NCI-H2227 (cell line): ENCODE measurements at regions not wholly inside any gene's neighbourhood (a gene's known extent, or its start where the extent isn't known, plus 50 kb on each side); places are given as distances from the start of the nearest gene placed in this dataset.

Experiments
- DNase-seq: peaks from one replicate; lab custom pipeline; 2025; ENCODE audit not compliant: unreplicated experiment; lab: John Stamatoyannopoulos, UW

DNA sequence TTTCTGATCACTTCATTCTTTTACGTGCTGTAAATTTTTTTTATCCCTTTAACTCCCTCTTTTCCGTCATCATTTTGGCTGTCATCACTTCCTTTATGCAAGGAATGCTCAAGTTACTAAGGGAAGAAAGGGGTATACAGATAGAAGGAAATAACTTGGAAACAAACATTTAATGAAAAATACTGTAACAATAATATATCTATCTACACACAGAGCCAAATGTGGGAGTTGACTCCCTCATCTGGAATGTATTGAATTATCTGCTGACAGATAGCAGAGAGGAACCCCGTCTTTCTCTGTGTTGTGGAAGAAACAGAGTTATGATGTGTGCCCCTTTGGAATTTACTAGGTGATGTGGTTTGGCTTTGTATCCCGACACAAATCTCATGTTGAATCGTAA, 182.5 kb upstream of the NXPH2 start:
- no peak for DNase-seq

DNA sequence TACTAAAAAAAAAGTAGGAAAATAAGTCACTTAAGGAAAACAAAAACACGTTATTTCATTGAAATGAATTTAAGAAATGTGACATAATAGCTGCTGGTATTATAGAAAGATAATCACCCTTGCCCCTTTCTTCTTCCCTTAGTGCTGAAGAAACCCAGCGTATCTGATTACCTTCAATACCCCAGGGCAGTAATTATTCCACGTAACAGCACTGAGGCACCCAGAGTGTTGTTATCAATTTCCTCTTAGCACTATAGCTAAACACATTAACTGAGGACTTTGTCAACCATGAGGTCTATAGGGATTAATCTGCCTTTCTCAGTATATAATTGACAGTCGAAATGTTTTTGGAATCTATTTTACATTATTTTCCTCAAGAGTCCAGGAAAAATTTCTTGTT, 180.0 kb upstream of the NXPH2 start:
- no peak for DNase-seq

DNA sequence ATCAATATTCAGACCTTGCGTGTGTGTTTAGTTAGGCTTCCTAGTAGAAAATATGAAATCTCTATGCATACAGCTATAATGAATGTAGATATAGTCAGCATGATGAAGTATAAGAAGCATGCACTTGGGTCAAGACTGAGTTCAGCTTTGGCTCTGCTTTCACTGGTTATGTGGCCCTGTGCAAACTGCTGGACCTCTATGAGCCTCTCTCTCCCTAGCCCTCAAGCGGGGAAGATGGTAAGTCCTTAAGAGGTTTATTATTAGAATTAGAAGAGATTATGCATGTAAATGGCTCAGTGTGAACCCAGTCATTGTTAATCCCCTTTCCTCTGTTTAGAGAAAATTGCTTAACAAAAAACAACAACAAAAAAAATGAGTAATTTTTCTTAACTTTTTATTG, 178.8 kb upstream of the NXPH2 start:
- no peak for DNase-seq

DNA sequence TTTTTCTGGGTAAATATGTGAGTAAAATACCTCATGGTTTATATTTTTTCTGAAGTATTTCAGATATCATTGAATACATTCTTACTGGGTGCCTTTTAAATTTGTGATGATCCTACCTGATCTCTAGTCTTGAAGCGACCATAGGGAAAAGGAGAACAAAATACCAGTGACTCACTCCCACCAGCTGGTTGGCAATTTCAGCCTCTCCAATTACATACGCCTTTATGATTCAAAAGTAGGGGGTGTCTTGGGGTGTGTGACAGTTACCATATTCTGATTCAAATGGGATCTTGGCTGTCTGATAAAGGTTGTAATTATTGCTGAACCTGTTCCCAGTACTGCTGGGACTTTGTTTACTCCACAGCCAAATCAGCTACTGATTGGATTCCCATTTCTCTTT, 175.9 kb upstream of the NXPH2 start:
- no peak for DNase-seq

DNA sequence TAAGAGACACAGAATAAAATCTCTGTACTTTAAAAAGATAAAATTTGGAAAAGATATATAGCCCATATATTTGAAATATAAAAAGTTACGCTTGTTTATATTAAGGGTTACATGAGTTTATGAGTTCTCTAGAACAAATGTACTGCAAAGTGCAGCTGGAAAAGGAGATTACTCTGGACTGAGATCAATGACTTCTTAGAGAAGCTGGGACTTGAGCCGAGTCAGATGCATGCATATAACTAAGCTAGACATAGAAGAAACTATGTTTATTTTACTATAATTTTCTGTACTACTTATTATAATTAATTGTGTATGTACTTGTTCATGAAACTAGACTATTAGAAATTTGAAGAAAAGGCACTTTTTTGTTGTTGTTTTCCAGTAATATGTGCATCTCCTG, 170.3 kb upstream of the NXPH2 start:
- no peak for DNase-seq

DNA sequence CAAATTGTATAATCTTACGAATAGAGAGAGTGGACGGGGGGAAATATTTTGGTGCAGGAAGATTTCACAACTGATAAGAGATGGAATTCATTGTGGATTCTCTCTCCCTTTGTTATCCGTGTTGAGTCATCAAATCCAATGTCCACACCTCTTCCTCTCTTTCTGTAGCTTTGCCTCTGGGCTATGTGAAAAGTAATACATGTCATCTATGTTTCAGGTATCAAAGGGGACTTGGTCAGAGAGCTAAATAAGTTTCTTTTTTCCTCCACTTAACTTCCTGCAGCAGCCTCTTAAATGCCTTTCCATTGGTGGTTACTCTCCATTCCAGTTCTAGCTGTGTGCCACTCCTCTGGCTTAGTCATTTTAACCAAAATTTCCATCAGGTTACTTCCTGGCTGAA, 169.3 kb upstream of the NXPH2 start:
- no peak for DNase-seq

DNA sequence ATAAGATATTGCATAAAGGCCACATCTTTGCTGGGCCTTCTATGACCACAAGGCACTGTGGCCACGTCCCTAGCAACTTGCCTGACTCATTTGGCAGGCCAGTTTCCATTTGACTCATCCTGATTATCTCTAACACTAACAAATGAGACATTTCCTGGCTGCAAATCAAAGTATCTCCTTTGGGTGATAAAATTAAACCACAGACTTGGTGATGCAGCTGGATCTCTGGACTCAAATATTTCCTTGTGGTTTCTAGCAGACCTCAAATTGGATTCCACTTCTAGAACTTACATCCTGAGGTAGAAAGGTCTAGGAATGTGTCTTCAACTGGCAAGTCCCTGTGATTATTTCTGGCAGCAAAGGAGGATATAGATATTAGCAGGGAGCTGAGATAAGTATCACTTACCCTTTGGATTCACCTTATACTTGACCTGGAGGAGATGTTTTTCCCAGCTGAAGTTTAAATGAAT, 167.9 kb upstream of the NXPH2 start:
- DNase-seq: peak; percentile 62

DNA sequence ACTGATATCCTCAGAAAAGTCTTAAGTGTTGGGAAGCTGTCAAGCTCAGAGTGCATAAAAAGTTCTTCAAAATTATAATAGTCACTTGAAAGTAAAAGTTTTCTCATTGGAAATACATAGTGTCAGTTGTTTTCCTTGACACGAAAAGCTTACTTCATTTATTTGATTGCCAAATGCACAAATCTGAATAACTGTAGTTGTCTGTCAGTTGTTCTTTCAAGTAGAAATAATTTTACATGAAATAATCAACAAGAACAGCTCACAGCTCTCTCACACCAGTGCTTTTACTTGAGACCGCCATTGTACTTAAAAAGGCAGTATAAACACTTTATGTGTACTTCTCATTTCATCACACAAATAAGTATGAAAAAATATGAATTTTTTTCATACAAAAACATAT, 163.3 kb upstream of the NXPH2 start:
- no peak for DNase-seq

DNA sequence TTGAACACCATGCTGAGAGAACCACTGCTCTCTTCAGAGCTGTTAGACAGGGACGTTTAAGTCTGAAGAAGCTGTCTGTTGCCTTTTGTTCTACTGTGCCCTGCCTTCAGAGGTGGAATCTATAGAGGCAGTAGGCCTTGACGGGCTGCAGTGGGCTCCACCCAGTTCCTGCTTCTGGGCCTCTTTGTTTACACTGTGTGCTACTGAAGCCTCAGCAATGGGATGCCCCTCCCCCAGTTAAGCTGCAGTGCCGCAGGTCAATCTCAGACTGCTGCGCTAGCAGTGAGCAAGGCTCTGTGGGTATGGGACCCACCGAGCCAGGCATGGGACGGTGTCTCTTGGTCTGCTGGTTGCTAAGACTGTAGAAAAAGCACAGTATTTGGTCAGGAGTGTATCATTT, 162.3 kb upstream of the NXPH2 start:
- no peak for DNase-seq

DNA sequence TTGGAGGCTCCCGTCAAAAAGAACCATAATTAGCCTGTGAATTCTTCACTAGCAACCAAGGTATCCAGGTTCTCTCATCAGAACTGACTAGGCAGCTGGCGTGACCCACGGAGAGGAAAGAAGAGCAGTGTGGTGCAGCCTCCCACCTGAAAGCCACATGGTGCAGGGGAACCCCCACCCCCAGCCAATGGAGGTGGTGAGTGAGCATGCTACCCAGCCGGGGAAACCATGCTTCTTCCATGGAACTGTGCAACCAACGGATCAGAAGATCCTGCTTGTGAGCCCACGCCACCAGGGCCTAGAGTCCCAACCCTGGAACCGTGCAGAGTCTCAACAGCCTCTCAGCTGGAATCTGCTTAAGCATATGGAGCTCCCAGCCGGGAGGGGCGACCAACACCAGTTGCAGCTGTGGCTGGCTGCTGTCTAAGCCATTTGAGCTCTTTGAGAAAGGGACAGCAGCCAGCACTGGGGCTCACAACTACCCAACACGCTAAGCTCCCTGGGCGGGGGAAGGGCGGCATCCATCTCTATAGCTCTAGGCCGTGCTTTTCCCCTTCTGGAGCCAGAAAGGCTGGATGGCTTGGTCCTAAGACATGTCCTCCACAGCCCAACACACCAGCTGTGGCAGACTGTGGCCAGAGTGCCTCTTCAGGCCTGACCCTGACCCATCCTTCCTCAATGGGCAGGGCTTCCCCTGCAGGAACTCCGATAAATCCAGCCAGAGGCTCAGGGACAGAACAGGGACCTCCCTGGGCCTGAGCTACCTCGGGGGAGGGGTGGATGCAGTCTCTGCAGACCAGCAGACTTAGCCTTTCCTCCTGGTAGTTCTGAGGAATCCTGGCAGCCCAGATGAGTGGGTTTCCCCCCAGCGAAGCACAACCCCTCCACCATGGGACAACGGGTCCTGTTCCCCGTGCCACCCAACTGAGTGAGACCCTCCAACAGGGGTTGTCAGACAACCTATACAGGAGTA, 151.4 kb upstream of the NXPH2 start:
- DNase-seq: no peak

DNA sequence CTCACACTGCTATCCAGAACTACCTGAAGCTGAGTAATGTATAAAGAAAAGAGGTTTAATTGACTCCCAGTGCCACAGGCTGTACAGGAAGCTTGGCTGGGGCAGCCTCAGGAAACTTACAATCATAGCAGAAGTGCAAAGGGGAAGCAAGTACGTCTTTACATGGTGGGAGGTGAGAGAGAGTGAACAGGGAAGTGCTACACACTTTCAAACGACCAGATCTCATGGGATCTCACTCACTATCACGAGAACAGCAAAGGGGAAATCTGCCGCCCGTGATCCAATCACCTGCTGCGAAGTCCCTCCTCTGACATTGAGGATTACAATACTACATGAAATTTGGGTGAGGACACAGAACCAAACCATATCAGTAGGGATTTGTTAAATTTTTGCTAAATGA, 150.4 kb upstream of the NXPH2 start:
- DNase-seq: no peak

DNA sequence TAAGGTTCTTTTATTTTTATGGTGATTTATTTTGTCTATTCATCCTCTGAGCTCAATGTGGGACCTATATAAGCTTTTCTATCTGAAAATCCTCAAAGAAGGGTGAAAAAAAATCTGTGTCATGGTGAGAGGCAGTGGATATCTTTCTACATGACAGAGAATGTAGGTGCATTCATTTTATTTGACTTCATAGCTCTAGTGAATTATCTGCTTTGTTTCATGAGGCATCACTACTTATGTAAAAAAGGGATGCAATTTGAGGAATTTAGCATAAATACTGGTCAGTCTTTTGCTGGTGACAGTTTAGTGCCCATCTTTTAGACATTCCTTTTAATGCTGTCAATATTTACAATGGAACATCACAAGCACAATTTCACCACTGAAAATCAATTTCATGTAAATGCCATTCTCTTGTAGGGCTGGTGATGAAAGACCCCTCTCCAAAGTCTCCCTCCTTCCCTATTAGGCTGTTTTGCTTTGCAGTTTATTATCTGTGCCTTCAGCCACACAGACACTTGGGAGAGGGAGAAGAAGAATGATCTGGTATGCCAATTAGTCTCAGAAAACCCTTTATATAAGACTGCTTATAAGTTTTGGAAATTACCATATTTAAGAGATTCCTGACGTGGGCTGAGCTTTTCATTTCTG, 148.3 kb upstream of the NXPH2 start:
- DNase-seq: no peak

DNA sequence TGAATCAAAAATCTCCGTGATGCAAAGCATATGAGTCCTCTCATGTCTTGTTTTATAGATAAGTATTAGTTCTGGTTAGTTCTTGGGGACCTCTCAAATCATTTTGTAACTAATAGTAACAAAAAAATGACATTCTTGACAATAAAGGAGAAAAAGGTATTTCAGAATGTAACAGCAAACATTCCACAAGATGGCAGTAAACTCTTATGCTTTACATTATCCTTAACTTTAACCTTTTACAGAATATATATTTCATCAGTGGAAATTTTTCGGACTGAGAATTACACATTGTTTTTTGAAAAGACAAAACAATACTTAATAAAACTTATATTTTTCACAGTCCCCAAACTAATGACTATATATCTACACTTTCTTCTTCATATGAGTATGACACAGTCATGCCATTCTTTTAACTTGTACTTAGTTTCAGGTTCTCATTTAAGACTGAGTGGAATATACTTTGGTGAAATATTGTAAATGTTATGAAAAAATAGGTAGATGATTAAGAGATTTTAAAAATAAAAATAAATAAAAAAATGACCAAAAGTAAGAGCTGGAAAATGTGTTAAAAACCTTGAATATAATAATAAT, 142.9 kb upstream of the NXPH2 start:
- peak; percentile 41 for DNase-seq

DNA sequence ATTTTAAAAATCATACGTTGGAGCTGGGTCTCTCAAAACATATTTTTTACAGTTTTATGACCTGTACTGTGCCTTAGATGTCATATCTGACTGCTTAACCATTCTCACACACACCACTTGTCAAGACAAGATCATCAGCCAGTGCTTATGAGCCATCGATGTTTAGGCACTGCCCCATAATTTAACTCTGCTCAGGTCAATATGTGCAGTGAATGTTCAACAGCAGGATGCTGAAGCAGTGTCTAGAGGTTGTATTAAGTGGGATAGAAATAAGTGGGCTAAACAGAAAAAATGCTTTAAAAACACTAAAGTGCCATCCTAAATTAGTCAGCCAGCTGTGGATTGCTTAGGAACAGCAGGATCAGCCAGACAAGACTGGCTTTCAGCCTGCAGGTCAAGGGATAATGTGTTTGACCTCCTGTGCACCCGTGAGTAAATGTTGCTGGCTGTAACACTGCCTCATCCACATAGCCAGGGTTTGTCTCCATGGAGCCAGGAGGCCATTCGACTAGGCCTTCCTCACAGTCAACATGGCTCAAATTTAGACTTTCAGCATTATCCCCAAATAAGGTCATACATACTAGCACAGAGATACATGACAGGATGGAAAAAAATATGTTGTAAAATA, 139.0 kb upstream of the NXPH2 start:
- peak; percentile 89 for DNase-seq

DNA sequence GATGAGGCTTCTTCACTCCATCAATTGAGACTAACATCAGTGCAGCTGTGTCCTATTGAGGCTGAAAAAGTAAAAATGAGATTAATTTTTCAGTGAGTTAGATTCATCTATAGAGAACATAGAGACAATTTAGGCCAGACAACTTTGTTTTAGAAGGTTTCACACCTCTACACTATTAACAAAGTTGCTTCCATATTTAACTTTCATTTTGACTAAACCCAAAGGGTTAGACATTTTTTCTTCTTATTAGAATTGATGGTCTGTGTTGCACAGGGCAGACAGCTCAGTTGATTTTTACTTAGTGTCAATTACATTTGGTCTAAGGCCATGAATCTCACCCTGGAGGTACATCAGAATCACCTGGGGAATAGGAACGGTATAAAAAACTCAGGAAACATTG, 130.2 kb upstream of the NXPH2 start:
- DNase-seq: no peak

DNA sequence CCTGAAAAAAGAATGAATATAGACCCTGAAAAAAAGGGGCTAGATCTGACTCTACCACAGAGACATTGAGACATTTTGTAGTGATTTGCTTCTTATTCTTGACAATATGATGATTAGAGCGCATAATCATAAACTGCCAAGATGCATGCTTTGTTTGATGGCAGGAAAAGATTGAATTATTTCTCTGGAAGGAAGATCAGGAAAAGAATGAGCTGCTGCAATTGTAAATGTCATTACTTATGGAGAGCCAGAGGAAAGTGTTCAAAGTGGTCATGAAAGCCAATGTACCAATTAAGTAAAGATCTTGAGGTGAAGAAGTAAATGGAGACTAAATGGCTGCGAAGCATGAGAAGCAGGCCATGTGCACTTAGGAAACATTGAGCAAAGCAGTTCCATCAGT, 126.4 kb upstream of the NXPH2 start:
- peak; percentile 32 for DNase-seq

DNA sequence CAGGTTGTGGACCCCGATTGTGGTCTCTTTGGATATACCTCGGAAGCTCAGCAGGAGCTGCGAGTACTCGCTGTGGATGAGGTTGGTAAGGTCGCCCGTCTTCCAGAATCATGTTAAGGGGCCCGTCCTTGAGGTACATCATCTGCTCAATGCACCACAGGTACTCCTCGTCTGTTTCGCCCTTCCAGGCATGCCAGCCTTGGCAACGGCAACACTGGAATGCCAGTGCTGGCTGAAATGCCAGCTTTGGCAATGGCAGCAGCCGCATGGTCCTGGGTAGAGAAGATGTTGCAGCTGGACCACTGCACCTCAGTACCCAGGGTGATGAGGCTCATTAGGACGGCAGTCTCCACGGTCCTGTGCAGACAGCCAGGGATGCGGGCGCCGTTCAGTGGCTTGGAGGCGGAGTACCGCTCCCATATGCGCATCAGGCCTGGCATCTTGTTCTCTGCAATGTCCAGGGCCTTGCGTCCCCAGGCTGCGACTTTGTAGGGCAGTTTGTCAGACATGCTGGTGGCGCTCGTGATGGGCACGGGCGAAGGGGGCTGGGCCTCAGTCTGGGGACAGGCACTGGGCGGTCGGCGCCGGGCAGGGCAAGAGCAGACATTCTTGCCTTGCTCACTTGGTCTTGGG, 122.2 kb upstream of the NXPH2 start:
- no peak for DNase-seq

DNA sequence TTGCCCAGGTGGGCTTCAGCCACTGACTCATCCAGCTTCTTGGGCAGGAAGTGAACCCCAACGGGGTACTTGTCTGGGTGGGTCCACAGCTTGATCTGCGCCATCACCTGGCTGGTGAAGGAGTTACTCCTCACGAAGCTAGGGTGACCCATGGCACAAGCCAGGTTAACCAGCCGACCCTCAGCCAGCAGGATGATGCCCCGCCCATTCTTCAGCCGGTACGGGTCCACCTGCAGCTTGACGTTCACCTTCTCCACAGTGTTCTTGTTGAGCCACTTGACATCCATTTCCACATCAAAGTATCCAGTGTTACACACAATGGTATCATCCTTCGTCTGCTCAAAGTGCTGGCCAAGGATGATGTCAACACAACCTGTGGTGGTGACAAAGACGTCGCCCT, 121.3 kb upstream of the NXPH2 start:
- no peak for DNase-seq

DNA sequence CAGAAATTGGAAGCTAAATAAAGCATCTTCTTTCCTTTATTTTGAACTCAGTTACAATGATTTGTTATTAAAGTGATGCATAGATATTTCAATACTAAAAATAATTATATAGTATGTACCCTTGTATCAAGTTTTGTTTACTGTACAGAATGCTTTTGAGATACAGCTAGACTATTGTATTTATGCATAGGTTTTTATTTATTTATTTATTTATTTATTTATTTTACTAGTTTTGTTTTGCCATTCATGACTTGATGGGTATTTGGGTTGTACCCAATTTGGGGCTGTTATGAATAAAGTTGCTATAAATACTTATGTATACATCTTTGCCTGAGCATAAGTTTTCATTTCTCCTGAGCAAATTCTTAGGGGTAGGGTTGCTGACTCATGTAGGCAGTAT, 118.7 kb upstream of the NXPH2 start:
- no peak for DNase-seq

DNA sequence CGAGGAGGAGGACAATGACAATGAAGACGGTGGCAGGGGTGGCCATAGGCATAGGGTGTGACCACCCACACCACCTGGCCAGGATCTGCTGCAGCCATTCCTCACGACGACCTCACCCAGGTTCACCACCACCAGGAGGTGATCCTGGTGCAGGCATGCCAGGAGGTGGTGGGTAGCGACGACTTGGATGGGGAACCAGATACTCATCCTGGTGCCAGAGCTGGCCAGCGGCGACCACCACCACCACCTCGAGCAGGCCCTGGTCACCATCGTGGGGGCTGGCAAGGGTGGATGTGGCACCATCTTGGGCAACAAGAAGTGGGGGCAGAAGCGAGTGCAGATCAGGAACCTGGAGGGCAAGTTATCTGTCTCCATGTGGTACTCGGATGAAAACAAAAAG, 117.1 kb upstream of the NXPH2 start:
- no peak for DNase-seq

DNA sequence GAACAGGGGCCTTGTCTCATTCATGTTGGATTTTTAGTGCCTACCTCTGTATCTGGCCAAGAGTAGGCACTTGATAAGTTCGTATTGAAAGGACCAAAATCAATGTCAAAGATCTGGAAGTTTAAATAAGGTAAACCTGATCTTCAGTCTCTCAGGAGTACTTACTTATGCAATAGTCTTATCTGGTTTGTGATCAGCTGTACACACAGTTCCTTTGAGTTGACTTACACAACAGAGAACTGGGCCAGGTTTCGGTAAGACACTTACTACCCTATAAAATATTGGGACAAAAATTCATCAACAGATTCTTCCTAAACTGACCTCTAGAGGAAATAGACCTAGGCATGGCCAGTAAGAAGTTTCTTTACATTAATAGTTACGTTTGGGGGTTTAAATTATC, 113.6 kb upstream of the NXPH2 start:
- DNase-seq: no peak
